Lung (tissue), 11 donors: ENCODE measurements at regions not wholly inside any gene's neighbourhood (a gene's known extent, or its start where the extent isn't known, plus 50 kb on each side); places are given as distances from the start of the nearest gene placed in this dataset.
"Not testable (repeated sequence)": the region's sequence is repeated elsewhere in the genome, so short reads cannot be mapped to it uniquely, and the experiment has no call there.

Source experiments
- ATAC-seq: fragments of 200-7000 bp; cut with Tn5 transposase; one replicate; pipeline ENCODE4 v1.9.1; 2020; ENCODE audit warnings: moderate number of reproducible peaks; ENCODE audit not compliant: insufficient read depth, low FRiP score
- DNase-seq, 3 donors: peaks; one replicate each; pipeline ENCODE4 v3.0.0-alpha.2; 2013 to 2017
- H3K27ac ChIP-seq, 2 donors: one replicate each; pipeline ENCODE4 v1.5.1; 2013; ENCODE audit warnings: mild to moderate bottlenecking in 2 of 2, moderate library complexity in 2 of 2, control low read depth in 1 of 2, inconsistent platforms in 1 of 2, low read depth in 1 of 2, low read length in 1 of 2
- H3K27me3 ChIP-seq, 3 donors: one replicate each; pipeline ENCODE4 v1.5.1; 2013; ENCODE audit warnings: low read length in 2 of 3; ENCODE audit not compliant: control insufficient read depth in 3 of 3, insufficient read depth in 3 of 3
- H3K36me3 ChIP-seq, 4 donors: one replicate each; pipeline ENCODE4 v1.5.1; 2013; ENCODE audit warnings: low read length in 4 of 4, mild to moderate bottlenecking in 1 of 4, moderate library complexity in 1 of 4; ENCODE audit not compliant: control insufficient read depth in 4 of 4, insufficient read depth in 4 of 4
- H3K4me1 ChIP-seq, 5 donors: one replicate each; pipeline ENCODE4 v1.5.1; 2013; ENCODE audit warnings: low read length in 5 of 5, mild to moderate bottlenecking in 2 of 5, moderate library complexity in 1 of 5; ENCODE audit not compliant: control insufficient read depth in 5 of 5, insufficient read depth in 5 of 5
- H3K4me3 ChIP-seq: one replicate; pipeline ENCODE4 v1.5.1; 2013; ENCODE audit warnings: mild to moderate bottlenecking, control low read depth, moderate library complexity
- H3K9ac ChIP-seq, 2 donors: one replicate each; pipeline ENCODE4 v1.5.1; 2013; ENCODE audit warnings: low read length in 2 of 2, control low read depth in 1 of 2; ENCODE audit not compliant: insufficient read depth in 1 of 2
- H3K9me3 ChIP-seq, 4 donors: one replicate each; pipeline ENCODE4 v1.5.1; 2013; ENCODE audit warnings: low read length in 3 of 4, mild to moderate bottlenecking in 1 of 4, moderate library complexity in 1 of 4; ENCODE audit not compliant: control insufficient read depth in 4 of 4, insufficient read depth in 3 of 4
- WGBS, 2 donors: extraction: QIAGEN DNeasy Blood & Tissue Kit; methylation state at CpG; one replicate each; pipeline ENCODE4 v1.1.7; 2013; 5-methylcytosine and 5-hydroxymethylcytosine counted together
- TF ChIP-seq, protein P1 (sequence below): IDR thresholded peaks from 2 replicates; pipeline ENCODE4 v1.5.1; 2012; ENCODE audit warnings: mild to moderate bottlenecking; ENCODE audit errors: control extremely low read depth, extremely low read depth
- donor health status: control.
- donor health status: control.
- donor health status: Bipolar disorder and iron deficiency.
- donor health status: healthy.
- donor health status: DM: yes; HTN: yes; CAD: no.

DNA sequence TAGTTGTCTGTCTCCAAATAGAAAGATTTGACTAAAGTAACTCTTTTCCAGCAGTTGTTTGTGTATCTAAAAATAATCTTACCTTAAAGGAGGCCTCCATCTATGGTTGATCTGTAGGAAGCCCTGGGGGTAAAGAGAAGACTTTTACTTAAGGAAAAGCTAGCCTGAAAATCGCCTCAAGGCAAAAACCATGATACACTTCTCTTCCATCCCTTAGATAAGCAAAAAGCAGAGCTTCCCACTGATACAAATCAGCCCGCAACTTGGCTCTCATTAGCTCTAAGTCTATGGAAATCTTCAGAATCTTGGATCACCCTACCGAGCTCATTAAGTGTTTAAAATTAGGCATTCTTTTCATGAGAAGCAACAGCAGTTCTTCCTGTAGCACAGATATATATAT is 576.9 kb upstream of the PTBP2 start:
- H3K27me3 ChIP-seq = no peaks in the 10 kb centered on the region
- H3K9ac ChIP-seq = no peak overlapping the region
- H3K27ac ChIP-seq = no peak overlapping the region
- ATAC-seq (no peak), DNase-seq (no peak)
- H3K4me3 ChIP-seq = no peak overlapping the region
- H3K4me1 ChIP-seq = no peaks in the 10 kb centered on the region
- 83 to 88% methylated on average over 3 of the region's 3 CpGs for WGBS, 2 donors
- TF ChIP-seq, protein P1, sequence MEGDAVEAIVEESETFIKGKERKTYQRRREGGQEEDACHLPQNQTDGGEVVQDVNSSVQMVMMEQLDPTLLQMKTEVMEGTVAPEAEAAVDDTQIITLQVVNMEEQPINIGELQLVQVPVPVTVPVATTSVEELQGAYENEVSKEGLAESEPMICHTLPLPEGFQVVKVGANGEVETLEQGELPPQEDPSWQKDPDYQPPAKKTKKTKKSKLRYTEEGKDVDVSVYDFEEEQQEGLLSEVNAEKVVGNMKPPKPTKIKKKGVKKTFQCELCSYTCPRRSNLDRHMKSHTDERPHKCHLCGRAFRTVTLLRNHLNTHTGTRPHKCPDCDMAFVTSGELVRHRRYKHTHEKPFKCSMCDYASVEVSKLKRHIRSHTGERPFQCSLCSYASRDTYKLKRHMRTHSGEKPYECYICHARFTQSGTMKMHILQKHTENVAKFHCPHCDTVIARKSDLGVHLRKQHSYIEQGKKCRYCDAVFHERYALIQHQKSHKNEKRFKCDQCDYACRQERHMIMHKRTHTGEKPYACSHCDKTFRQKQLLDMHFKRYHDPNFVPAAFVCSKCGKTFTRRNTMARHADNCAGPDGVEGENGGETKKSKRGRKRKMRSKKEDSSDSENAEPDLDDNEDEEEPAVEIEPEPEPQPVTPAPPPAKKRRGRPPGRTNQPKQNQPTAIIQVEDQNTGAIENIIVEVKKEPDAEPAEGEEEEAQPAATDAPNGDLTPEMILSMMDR = no peak
- H3K36me3 ChIP-seq = no peaks in the 10 kb centered on the region
- H3K9me3 ChIP-seq = no peaks in the 10 kb centered on the region

DNA sequence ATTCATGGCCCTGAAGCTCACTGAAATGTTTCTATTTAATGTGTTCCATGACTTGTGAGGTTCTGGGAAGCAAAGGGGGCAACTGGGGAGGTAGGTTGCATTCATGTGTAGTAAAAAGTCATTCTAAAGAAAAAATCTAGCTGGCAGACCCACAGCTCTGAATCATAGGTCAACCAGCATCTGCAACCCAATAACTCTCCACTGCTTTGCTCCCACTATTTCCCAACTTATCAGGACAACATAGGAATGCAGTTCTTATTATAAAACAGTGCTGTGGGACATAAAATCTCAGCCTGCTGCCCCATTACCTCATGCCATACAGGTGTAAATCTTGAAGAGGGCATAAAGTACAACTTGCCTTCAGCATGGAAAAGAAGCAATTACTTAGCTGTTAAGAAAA is 576.1 kb upstream of the PTBP2 start:
- H3K27me3 ChIP-seq = no peaks in the 10 kb centered on the region
- H3K4me3 ChIP-seq = no peak overlapping the region
- DNase-seq = no peak
- H3K36me3 ChIP-seq = no peaks in the 10 kb centered on the region
- ATAC-seq = no peak
- H3K9me3 ChIP-seq = no peaks in the 10 kb centered on the region
- H3K27ac ChIP-seq = no peak overlapping the region
- TF ChIP-seq, protein P1 = no peak
- no peaks in the 10 kb centered on the region for H3K4me1 ChIP-seq
- H3K9ac ChIP-seq = no peak overlapping the region

DNA sequence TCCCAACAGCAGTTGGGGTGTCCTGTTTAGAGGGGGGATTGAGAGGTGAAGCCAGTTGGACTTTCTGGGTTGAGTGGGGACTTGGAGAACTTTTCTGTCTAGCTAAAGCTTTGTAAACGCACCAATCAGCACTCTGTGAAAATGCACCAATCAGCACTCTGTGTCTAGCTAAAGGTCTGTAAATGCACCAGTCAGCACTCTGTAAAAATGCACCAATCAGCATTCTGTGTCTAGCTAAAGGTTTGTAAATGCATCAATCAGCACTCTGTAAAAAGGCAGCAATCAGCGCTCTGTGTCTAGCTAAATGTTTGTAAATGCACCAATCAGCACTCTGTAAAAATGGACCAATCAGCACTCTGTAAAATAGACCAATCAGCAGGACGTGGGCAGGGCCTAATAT is 568.6 kb upstream of the PTBP2 start:
- not testable (repeated sequence) for H3K9ac ChIP-seq, H3K4me3 ChIP-seq, ATAC-seq, H3K36me3 ChIP-seq, H3K9me3 ChIP-seq, H3K27me3 ChIP-seq, DNase-seq, H3K27ac ChIP-seq, H3K4me1 ChIP-seq
- 78 to 90% methylated on average over 3 of the region's 3 CpGs for WGBS, 2 donors

- H3K9ac ChIP-seq = no peak overlapping the region
- H3K36me3 ChIP-seq = no peaks in the 10 kb centered on the region
- DNase-seq = no peak
- H3K4me3 ChIP-seq = no peak overlapping the region
- WGBS, 2 donors = 86 to 93% methylated on average over 4 of the region's 4 CpGs
- H3K9me3 ChIP-seq = peaks cover 0 to 5% (median 2%) of the 10 kb centered on the region in 4 donors
- ATAC-seq = no peak
- TF ChIP-seq, protein P1 = no peak
- H3K27ac ChIP-seq = no peak overlapping the region
- no peaks in the 10 kb centered on the region for H3K27me3 ChIP-seq
- no peaks in the 10 kb centered on the region for H3K4me1 ChIP-seq
These were observed 564.5 kb upstream of the PTBP2 start for GRCh38 chr1:96157101-96157500.
